Cardiac muscle cell (in vitro differentiated cells and primary cell): ENCODE measurements at regions not wholly inside any gene's neighbourhood (a gene's known extent, or its start where the extent isn't known, plus 50 kb on each side); places are given as distances from the start of the nearest gene placed in this dataset.

Experiments used
- DNase-seq, 2 donors: peaks; one replicate each; pipeline versions ENCODE4 v3.0.0 to v3.0.0-alpha.2; 2010 to 2017; ENCODE audit warnings: low read depth in 1 of 2, low spot score in 1 of 2
- H3K27ac ChIP-seq: fragments of 200-600 bp; sonication (generic); 2 replicates; pipeline ENCODE4 v1.5.1; 2016
- H3K27me3 ChIP-seq: fragments of 200-600 bp; sonication (generic); 2 replicates; pipeline ENCODE4 v1.6.0; 2016; ENCODE audit warnings: control low read depth
- H3K36me3 ChIP-seq: fragments of 200-600 bp; sonication (generic); 2 replicates; pipeline ENCODE4 v1.5.1; 2016; ENCODE audit warnings: control low read depth
- H3K4me1 ChIP-seq: fragments of 200-600 bp; sonication (generic); 2 replicates; pipeline ENCODE4 v1.8.1; 2017; ENCODE audit warnings: low read depth, mild to moderate bottlenecking, mixed run types
- H3K4me3 ChIP-seq: fragments of 200-600 bp; sonication (generic); 2 replicates; pipeline ENCODE4 v1.5.1; 2016; ENCODE audit warnings: mild to moderate bottlenecking
- H3K9me3 ChIP-seq: fragments of 200-600 bp; sonication (generic); 2 replicates; pipeline ENCODE4 v1.5.1; 2017; ENCODE audit warnings: low read depth, mild to moderate bottlenecking, control low read depth
- CTCF ChIP-seq: IDR thresholded peaks from 2 replicates; pipeline ENCODE4 v1.5.1; 2012; ENCODE audit warnings: low read depth, mild to moderate bottlenecking, low read length

GRCh38 chr5:25064306-25064705, 419.5 kb upstream of the CDH10 start:
- no peak for TF ChIP-seq CTCF
- no peaks in the 10 kb centered on the region for H3K4me1 ChIP-seq
- H3K27ac ChIP-seq, result no peak overlapping the region
- H3K27me3 ChIP-seq, result no peaks in the 10 kb centered on the region
- H3K36me3 ChIP-seq, result no peaks in the 10 kb centered on the region
- H3K9me3 ChIP-seq, result no peaks in the 10 kb centered on the region
- H3K4me3 ChIP-seq, result no peak overlapping the region
- no peak for DNase-seq

GRCh38 chr5:25060575-25060974, 415.8 kb upstream of the CDH10 start:
- no peak for TF ChIP-seq CTCF
- Histone ChIP-seq H3K27ac (no peak overlapping the region), H3K9me3 (no peaks in the 10 kb centered on the region), H3K27me3 (no peaks in the 10 kb centered on the region), H3K4me3 (no peak overlapping the region), H3K4me1 (peaks cover 4% of the 10 kb centered on the region), H3K36me3 (no peaks in the 10 kb centered on the region)
- no peak for DNase-seq

- Histone ChIP-seq H3K27me3 (no peaks in the 10 kb centered on the region), H3K4me3 (no peak overlapping the region), H3K4me1 (peaks cover 4% of the 10 kb centered on the region), H3K27ac (no peak overlapping the region), H3K9me3 (no peaks in the 10 kb centered on the region), H3K36me3 (no peaks in the 10 kb centered on the region)
- DNase-seq, result peak in 1 of 2 donors; percentile 4
- TF ChIP-seq CTCF, result no peak
These were observed 412.1 kb upstream of the CDH10 start for GRCh38 chr5:25056836-25057235.

- no peaks in the 10 kb centered on the region for H3K27me3 ChIP-seq
- H3K27ac ChIP-seq, result no peak overlapping the region
- TF ChIP-seq CTCF, result no peak
- no peaks in the 10 kb centered on the region for H3K4me1 ChIP-seq
- DNase-seq, result no peak
- no peaks in the 10 kb centered on the region for H3K36me3 ChIP-seq
- H3K9me3 ChIP-seq, result no peaks in the 10 kb centered on the region
- no peak overlapping the region for H3K4me3 ChIP-seq
These were observed 388.9 kb upstream of the CDH10 start for GRCh38 chr5:25033658-25034057.

- TF ChIP-seq CTCF, result no peak
- H3K27ac ChIP-seq, result no peak overlapping the region
- H3K27me3 ChIP-seq, result no peaks in the 10 kb centered on the region
- peak in 1 of 2 donors; percentile 4 for DNase-seq
- H3K4me1 ChIP-seq, result no peaks in the 10 kb centered on the region
- no peaks in the 10 kb centered on the region for H3K9me3 ChIP-seq
- H3K4me3 ChIP-seq, result no peak overlapping the region
- no peaks in the 10 kb centered on the region for H3K36me3 ChIP-seq
These were observed 384.2 kb upstream of the CDH10 start for GRCh38 chr5:25029004-25029403.

- Histone ChIP-seq H3K27ac (no peak overlapping the region), H3K4me3 (no peak overlapping the region), H3K4me1 (no peaks in the 10 kb centered on the region), H3K9me3 (no peaks in the 10 kb centered on the region), H3K27me3 (no peaks in the 10 kb centered on the region), H3K36me3 (no peaks in the 10 kb centered on the region)
- no peak for TF ChIP-seq CTCF
- DNase-seq, result no peak
These were observed 382.7 kb upstream of the CDH10 start for GRCh38 chr5:25027526-25027925.
